BJ (cell line): ENCODE measurements at regions not wholly inside any gene's neighbourhood (a gene's known extent, or its start where the extent isn't known, plus 50 kb on each side); places are given as distances from the start of the nearest gene placed in this dataset.

Source experiments
- CTCF ChIA-PET: fragments of 350-600 bp; formaldehyde crosslinking; extraction: SDS; loops from one replicate; lab custom pipeline; 2021; ENCODE audit warnings: antibody characterized with exemption, inconsistent platforms; lab: Yijun Ruan, JAX
- POLR2A ChIA-PET: fragments of 300-600 bp; sonication (Branson Sonifier 250); formaldehyde crosslinking; extraction: SDS; loops from one replicate; lab custom pipeline; 2021; ENCODE audit warnings: antibody characterized with exemption; lab: Charles Lee
- DNase-seq: peaks from one replicate; pipeline ENCODE4 v3.0.0-alpha.2; 2011; ENCODE audit warnings: low read depth
- H3K27me3 ChIP-seq: 2 replicates; pipeline ENCODE4 v1.6.0; 2011; ENCODE audit warnings: low read length; ENCODE audit not compliant: control insufficient read depth, insufficient read depth
- H3K36me3 ChIP-seq: 2 replicates; pipeline ENCODE4 v1.5.1; 2011; ENCODE audit warnings: low read length; ENCODE audit not compliant: control insufficient read depth, insufficient read depth
- H3K4me3 ChIP-seq: 2 replicates; pipeline ENCODE4 v1.5.1; 2011; ENCODE audit warnings: low read depth, mild to moderate bottlenecking, control low read depth, low read length
- CTCF ChIP-seq: IDR thresholded peaks from 2 replicates; pipeline ENCODE4 v1.5.1; 2011; ENCODE audit warnings: low read depth, mild to moderate bottlenecking, control low read depth, inconsistent platforms, low read length, moderate library complexity; ENCODE audit not compliant: insufficient read depth

DNA sequence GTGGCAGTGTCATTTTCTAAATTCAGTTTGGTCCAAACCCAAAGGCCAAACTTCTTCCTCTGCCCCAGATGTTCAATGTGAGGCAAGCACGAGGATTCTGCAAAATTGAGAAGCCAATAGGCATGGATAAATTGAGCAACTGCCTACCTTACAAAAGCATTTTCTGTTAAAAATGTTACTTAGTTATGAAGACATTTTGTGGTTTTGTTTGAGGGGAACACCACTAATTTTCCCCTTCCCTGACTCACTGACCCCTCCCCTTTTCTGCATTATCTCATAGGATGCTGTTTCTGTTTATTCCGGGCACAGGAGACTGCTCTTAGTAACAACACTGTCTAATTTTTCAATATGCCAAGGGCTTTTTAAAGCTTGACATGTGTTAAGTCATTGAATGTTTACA is 462.8 kb downstream of the INSC start:
- CTCF ChIA-PET: no interaction called here
- DNase-seq: no peak
- POLR2A ChIA-PET: no interaction called here
- Histone ChIP-seq H3K27me3 (no peaks in the 10 kb centered on the region), H3K4me3 (no peak overlapping the region), H3K36me3 (no peaks in the 10 kb centered on the region)
- no peak for TF ChIP-seq CTCF

- CTCF ChIA-PET: no interaction called here
- Histone ChIP-seq H3K36me3 (no peaks in the 10 kb centered on the region), H3K4me3 (no peak overlapping the region), H3K27me3 (no peaks in the 10 kb centered on the region)
- POLR2A ChIA-PET: interaction anchor here (1.0 kb wide), 1 partner anchor 18 kb away, joined by 3 read pairs; no protein-coding TSS in a partner anchor
- no peak for TF ChIP-seq CTCF
- DNase-seq: no peak
These were observed 464.7 kb downstream of the INSC start for GRCh38 chr11:15579287-15580001.

DNA sequence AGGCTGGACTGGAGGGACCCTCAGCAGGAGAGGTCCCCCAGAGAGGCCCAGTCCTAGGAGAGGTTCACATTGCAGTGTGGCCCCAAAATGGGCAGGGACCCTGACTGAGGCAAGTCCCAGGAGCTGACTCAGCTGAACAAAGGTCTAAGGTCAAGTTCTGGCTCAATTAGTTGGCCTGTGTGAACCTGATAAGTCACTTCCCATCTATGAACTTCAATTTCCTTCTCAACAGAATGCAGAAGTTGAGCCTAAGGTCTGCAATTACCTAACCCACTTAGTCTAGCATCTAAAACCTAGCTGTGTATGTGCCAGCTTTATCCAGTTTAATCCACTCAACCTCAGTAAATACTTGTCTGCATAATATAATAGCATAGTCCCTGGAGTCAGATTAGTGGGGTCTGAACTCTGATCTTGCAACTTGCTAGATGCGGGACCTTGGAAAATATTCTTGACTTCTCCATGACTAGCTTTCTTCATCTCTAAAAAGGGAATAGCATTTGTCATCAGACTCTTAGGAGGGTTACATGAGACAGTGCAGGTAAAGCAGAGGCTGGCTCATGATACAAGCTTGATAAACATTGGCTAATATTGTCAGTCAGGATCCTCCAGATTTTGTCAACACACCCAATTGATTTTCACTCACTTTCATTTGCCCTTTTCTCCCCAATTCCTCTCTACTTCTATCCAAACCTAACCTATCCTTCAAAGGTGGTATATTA is 465.5 kb downstream of the INSC start:
- TF ChIP-seq CTCF: no peak
- no peaks in the 10 kb centered on the region for H3K36me3 ChIP-seq
- CTCF ChIA-PET: no interaction called here
- no peak for DNase-seq
- POLR2A ChIA-PET: no interaction called here
- H3K4me3 ChIP-seq: no peak overlapping the region
- no peaks in the 10 kb centered on the region for H3K27me3 ChIP-seq

- ChIA-PET CTCF (no interaction called here), POLR2A (no interaction called here)
These were observed 466.0 kb downstream of the INSC start for GRCh38 chr11:15580775-15581095.

More at GRCh38 chr11:15580775-15581095, 466.0 kb downstream of the INSC start:
- no peaks in the 10 kb centered on the region for H3K36me3 ChIP-seq
- H3K27me3 ChIP-seq: no peaks in the 10 kb centered on the region
- no peak for TF ChIP-seq CTCF
- no peak overlapping the region for H3K4me3 ChIP-seq
- DNase-seq: no peak
